Caco-2 (cell line): ENCODE measurements at regions not wholly inside any gene's neighbourhood (a gene's known extent, or its start where the extent isn't known, plus 50 kb on each side); places are given as distances from the start of the nearest gene placed in this dataset.

ENCODE experiments used
- BruUV-seq: library from RNA; stranded (reverse); fragments of 400-500 nt; replicated peaks from 2 replicates; lab custom pipeline; 2021; lab: Mats Ljungman, UMichigan
- CTCF ChIA-PET: fragments of 300-600 bp; sonication (Branson Sonifier 250); formaldehyde crosslinking; loops from one replicate; lab custom pipeline; 2022; ENCODE audit warnings: antibody characterized with exemption; lab: Charles Lee
- POLR2A ChIA-PET: fragments of 300-600 bp; sonication (Branson Sonifier 250); formaldehyde crosslinking; loops from one replicate; lab custom pipeline; 2022; ENCODE audit warnings: antibody characterized with exemption; lab: Charles Lee
- DNase-seq, 2 experiments: peaks; one replicate each; pipeline versions ENCODE4 v3.0.0 to v3.0.0-alpha.2; 2020 to 2022
- H3K27me3 ChIP-seq: replicated peaks from 2 replicates; pipeline ENCODE4 v1.6.0; 2011; ENCODE audit warnings: low read length; ENCODE audit not compliant: control insufficient read depth, insufficient read depth
- H3K36me3 ChIP-seq: 2 replicates; pipeline ENCODE4 v1.5.1; 2011; ENCODE audit warnings: low read length; ENCODE audit not compliant: control insufficient read depth, insufficient read depth
- H3K4me1 ChIP-seq: fragments of 250-450 bp; sonication (Bioruptor Pico); 2 replicates; pipeline ENCODE4 v1.5.1; 2020; ENCODE audit warnings: mild to moderate bottlenecking
- H3K4me3 ChIP-seq: 2 replicates; pipeline ENCODE4 v1.5.1; 2011; ENCODE audit warnings: low read depth, mild to moderate bottlenecking, control low read depth, low read length
- H3K9me3 ChIP-seq: fragments of 250-450 bp; sonication (Bioruptor Pico); 2 replicates; pipeline ENCODE4 v1.5.1; 2020; ENCODE audit warnings: mild to moderate bottlenecking, moderate library complexity
- H3K27ac Mint-ChIP-seq: one replicate; pipeline ENCODE4 v1.8.0; 2022; ENCODE audit warnings: mixed read lengths; ENCODE audit not compliant: unreplicated experiment
- H3K27me3 Mint-ChIP-seq: one replicate; pipeline ENCODE4 v1.8.0; 2022; ENCODE audit warnings: mixed read lengths; ENCODE audit not compliant: insufficient read depth, unreplicated experiment
- H3K36me3 Mint-ChIP-seq: one replicate; pipeline ENCODE4 v1.8.0; 2022; ENCODE audit warnings: mild to moderate bottlenecking, mixed read lengths; ENCODE audit not compliant: insufficient read depth, unreplicated experiment
- H3K4me1 Mint-ChIP-seq: one replicate; pipeline ENCODE4 v1.8.0; 2022; ENCODE audit warnings: low read depth, mixed read lengths; ENCODE audit not compliant: unreplicated experiment
- H3K4me3 Mint-ChIP-seq: one replicate; pipeline ENCODE4 v1.8.0; 2022; ENCODE audit warnings: mild to moderate bottlenecking, moderate library complexity, mixed read lengths; ENCODE audit not compliant: unreplicated experiment
- H3K9me3 Mint-ChIP-seq: one replicate; pipeline ENCODE4 v1.8.0; 2022; ENCODE audit warnings: mixed read lengths; ENCODE audit not compliant: unreplicated experiment
- intact Hi-C: fragments of 100-400 bp; cut with micrococcal nuclease; formaldehyde crosslinking; loops from one replicate; pipeline ENCODE4 v1.10.0; 2022; ENCODE audit not compliant: unreplicated experiment
- TF ChIP-seq, protein P1 (sequence below), 2 experiments: fragments of 200-600 bp in 1 of 2; IDR thresholded peaks; 1 replicate in 1 of 2; 2 replicates in 1 of 2; pipeline versions ENCODE4 v1.5.1 to v1.8.0; 2011 to 2022; ENCODE audit warnings: antibody characterized with exemption in 1 of 2, control low read depth in 1 of 2, inconsistent platforms in 1 of 2, low read depth in 1 of 2, low read length in 1 of 2, mild to moderate bottlenecking in 1 of 2, moderate library complexity in 1 of 2; ENCODE audit not compliant: insufficient read depth in 1 of 2, severe bottlenecking in 1 of 2, unreplicated experiment in 1 of 2

DNA sequence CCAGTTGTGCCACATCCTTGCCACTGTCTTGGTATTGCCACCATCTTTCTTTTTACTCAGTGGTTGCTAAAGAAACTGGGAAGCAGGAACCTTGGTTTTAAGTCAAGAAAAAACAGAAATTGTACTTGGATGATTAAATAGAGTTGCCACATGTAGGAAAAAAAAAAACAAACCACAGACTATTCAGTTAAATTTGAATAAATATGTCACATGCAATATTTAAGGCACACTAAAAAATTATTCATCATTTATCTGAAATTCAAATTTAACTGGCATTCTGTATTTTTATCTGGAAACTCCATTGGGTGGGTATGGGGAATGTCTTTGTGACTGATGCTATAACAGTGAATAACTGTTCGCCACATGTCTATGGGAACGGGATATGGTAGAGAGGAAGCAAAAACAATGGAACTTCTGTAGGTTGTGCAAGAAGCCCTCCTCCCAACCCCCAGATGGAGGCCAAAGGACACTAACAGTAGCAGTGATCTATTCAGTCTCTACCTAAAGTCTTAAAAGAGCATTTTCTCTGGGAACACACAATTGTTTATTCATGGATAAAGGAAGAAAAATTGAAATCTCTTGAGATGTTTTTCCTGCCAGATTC is 57.0 kb upstream of the PLAC8 start:
- no peak overlapping the region for H3K27ac Mint-ChIP-seq
- CTCF ChIA-PET = no interaction called here
- H3K9me3 Mint-ChIP-seq = no peaks in the 10 kb centered on the region
- no peak for DNase-seq
- Histone ChIP-seq H3K36me3 (no peaks in the 10 kb centered on the region), H3K27me3 (no peaks in the 10 kb centered on the region), H3K9me3 (no peaks in the 10 kb centered on the region), H3K4me3 (no peak overlapping the region), H3K4me1 (no peaks in the 10 kb centered on the region)
- BruUV-seq = no TSS peak
- peaks cover 4% of the 10 kb centered on the region for H3K27me3 Mint-ChIP-seq
- POLR2A ChIA-PET = no interaction called here
- no peaks in the 10 kb centered on the region for H3K4me1 Mint-ChIP-seq
- H3K4me3 Mint-ChIP-seq = no peak overlapping the region
- TF ChIP-seq, protein P1, sequence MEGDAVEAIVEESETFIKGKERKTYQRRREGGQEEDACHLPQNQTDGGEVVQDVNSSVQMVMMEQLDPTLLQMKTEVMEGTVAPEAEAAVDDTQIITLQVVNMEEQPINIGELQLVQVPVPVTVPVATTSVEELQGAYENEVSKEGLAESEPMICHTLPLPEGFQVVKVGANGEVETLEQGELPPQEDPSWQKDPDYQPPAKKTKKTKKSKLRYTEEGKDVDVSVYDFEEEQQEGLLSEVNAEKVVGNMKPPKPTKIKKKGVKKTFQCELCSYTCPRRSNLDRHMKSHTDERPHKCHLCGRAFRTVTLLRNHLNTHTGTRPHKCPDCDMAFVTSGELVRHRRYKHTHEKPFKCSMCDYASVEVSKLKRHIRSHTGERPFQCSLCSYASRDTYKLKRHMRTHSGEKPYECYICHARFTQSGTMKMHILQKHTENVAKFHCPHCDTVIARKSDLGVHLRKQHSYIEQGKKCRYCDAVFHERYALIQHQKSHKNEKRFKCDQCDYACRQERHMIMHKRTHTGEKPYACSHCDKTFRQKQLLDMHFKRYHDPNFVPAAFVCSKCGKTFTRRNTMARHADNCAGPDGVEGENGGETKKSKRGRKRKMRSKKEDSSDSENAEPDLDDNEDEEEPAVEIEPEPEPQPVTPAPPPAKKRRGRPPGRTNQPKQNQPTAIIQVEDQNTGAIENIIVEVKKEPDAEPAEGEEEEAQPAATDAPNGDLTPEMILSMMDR (IDR thresholded peaks at IDR 0.05; ENCODE audit: insufficient read depth in 1 of 2, low read depth in 1 of 2, low read length in 1 of 2, severe bottlenecking in 1 of 2, unreplicated experiment in 1 of 2) = no peak
- intact Hi-C loops = no loop called here
- no peaks in the 10 kb centered on the region for H3K36me3 Mint-ChIP-seq

DNA sequence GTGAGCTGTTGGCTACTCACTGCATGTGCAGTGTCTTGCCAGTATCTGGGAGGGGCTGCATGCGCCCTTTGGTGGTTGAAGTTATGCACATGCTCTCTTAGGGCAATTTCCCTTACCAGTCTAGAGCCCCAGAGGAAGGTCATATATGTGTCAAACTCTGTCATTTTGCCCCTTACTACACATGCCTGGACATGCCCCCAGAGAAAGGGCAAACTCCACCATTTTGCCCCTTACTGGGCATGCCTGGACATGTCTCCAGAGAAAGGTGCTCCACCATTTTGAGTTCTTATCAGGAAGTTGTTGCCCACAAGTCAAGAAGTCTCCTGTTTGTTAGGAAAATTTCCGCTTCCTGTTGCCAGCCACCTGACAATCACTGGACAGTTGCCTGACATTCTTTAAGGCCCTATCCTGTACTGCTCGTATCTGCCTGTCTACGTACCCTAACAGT is 56.4 kb upstream of the PLAC8 start:
- BruUV-seq = no TSS peak
- ChIA-PET CTCF (no interaction called here), POLR2A (no interaction called here)
- no peaks in the 10 kb centered on the region for H3K4me1 ChIP-seq
- Mint-ChIP-seq H3K27ac (no peak overlapping the region), H3K9me3 (no peaks in the 10 kb centered on the region), H3K36me3 (no peaks in the 10 kb centered on the region), H3K27me3 (peaks cover 4% of the 10 kb centered on the region), H3K4me1 (no peaks in the 10 kb centered on the region), H3K4me3 (no peak overlapping the region)
- intact Hi-C loops = no loop called here
- peak in 1 of 2 experiments; percentile 38 for DNase-seq
- H3K4me3 ChIP-seq = no peak overlapping the region
- H3K27me3 ChIP-seq = no peaks in the 10 kb centered on the region
- H3K36me3 ChIP-seq = no peaks in the 10 kb centered on the region
- TF ChIP-seq, protein P1 (IDR thresholded peaks at IDR 0.05; ENCODE audit: insufficient read depth in 1 of 2, low read depth in 1 of 2, low read length in 1 of 2, severe bottlenecking in 1 of 2, unreplicated experiment in 1 of 2) = no peak
- no peaks in the 10 kb centered on the region for H3K9me3 ChIP-seq
